Raji (cell line): ENCODE measurements at regions not wholly inside any gene's neighbourhood (a gene's known extent, or its start where the extent isn't known, plus 50 kb on each side); places are given as distances from the start of the nearest gene placed in this dataset.

Source experiments
- POLR2A ChIP-seq: IDR thresholded peaks from 2 replicates; pipeline ENCODE4 v1.6.1; 2011; ENCODE audit warnings: low read depth, low read length, control low read depth; ENCODE audit not compliant: insufficient read depth

DNA sequence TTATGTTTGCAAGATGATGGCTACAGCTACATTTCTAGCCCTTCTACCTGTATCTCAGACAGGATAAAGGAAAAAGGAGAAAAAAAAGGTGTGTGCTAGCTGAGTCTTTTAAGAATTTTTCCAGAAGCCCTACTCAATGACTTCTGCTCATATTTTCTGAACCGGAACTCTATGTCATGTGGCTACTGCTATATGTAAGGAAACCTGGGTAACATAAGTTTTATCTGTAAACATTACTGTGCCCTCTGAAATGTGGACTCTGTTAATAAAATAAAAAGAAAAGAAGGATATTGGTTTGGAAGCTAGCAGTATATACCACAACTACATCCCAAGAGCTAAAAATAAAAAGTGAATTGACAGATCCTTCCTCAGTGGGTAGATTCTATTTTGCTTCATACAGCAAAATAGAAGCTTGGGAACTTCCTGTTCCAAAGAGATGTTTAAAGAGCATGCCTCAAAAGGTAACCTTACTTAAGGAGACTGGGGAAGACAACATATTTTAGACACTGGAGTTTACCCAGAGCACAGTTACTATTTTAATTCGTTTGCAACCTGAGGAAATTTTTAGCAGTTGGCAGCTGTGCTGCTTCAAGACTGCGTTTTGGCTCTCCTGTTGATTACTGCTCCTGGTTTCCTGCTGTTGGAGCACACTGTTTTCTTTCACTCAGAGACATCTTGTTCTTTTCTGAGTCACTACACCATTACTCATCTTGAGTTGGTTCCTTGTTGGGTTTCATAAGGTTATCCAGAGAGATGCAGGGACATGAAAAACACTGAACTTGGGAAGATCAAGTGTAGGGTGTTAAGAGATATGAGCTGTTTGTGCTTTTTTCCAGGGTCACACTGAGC, 280.7 kb downstream of the NFKBIZ start:
- no peak for TF ChIP-seq POLR2A

GRCh38 chr3:102132370-102132769, 283.1 kb downstream of the NFKBIZ start:
- TF ChIP-seq POLR2A: no peak

DNA sequence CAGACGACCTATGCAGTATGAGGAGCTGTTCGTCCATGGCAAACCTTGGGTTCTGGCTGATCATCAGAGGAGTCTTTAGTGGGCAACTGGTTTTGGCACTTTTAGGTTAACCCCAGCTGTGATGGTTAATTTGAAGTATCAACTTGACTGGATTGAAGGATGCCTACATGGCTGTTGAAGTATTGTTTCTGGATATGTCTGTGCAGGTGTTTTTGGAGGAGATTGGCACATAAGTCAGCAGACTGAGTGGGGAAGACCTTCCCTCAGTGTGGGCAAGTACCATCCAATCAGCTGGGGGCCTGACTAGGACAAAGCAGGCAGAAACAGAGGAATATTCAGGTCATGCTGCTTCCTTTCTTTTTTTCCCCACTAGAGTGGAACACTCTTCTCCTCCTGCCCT, 284.1 kb downstream of the NFKBIZ start:
- TF ChIP-seq POLR2A: no peak

- TF ChIP-seq POLR2A: no peak
Measured at GRCh38 chr3:102135316-102135715, 286.0 kb downstream of the NFKBIZ start.

DNA sequence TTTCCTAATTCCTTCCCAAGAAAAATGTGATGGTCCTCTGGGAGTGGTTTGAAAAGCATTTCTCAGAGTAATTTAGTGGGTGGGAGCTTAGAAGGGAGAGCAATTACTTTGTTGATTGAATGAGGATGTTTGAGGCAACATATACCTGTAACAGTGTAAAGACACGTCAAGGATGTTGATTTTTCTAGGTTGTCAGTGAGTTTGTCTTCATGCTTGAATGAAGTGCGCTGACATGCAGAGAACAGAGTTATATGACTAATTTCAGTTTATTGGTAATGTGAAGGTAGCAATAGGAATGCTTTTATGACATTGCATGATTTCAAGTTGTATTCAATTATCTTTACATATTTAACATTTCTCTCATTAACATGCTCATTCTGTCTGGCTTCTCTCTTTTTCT, 286.9 kb downstream of the NFKBIZ start:
- no peak for TF ChIP-seq POLR2A

GRCh38 chr3:102140116-102140515, 290.8 kb downstream of the NFKBIZ start:
- TF ChIP-seq POLR2A: no peak

GRCh38 chr3:102141096-102141927, 292.0 kb downstream of the NFKBIZ start:
- no peak for TF ChIP-seq POLR2A

GRCh38 chr3:102141928-102142239, 292.6 kb downstream of the NFKBIZ start:
- no peak for TF ChIP-seq POLR2A

- no peak for TF ChIP-seq POLR2A
Measured at GRCh38 chr3:102142379-102143060, 292.3 kb upstream of the ZPLD1 start.

DNA sequence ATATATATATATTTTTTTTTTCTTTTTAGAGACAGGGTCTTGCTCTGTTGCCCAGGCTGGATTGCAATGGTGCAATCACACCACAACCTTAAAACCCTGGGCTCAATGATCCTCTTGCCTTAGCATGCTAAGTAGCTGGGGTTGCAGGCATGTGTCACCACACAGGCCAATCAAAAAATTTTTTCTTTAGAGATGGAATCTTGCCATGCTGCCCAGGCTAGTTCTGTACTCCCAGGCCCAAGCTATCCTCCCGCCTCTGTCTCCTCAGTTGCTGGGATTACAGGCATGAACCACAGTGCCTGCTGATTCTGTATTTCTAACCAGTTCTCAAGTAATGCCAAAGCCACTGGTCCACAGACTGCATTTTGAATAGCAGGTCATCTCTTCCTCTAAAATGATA, 291.3 kb upstream of the ZPLD1 start:
- TF ChIP-seq POLR2A: no peak

- TF ChIP-seq POLR2A: no peak
Measured at GRCh38 chr3:102144063-102144462, 290.8 kb upstream of the ZPLD1 start.

- no peak for TF ChIP-seq POLR2A
Measured at GRCh38 chr3:102148598-102149337, 286.0 kb upstream of the ZPLD1 start.

- TF ChIP-seq POLR2A: no peak
Measured at GRCh38 chr3:102151935-102152334, 282.9 kb upstream of the ZPLD1 start.

- no peak for TF ChIP-seq POLR2A
Measured at GRCh38 chr3:102156426-102156825, 278.4 kb upstream of the ZPLD1 start.

- no peak for TF ChIP-seq POLR2A
Measured at GRCh38 chr3:102158080-102158740, 276.6 kb upstream of the ZPLD1 start.

DNA sequence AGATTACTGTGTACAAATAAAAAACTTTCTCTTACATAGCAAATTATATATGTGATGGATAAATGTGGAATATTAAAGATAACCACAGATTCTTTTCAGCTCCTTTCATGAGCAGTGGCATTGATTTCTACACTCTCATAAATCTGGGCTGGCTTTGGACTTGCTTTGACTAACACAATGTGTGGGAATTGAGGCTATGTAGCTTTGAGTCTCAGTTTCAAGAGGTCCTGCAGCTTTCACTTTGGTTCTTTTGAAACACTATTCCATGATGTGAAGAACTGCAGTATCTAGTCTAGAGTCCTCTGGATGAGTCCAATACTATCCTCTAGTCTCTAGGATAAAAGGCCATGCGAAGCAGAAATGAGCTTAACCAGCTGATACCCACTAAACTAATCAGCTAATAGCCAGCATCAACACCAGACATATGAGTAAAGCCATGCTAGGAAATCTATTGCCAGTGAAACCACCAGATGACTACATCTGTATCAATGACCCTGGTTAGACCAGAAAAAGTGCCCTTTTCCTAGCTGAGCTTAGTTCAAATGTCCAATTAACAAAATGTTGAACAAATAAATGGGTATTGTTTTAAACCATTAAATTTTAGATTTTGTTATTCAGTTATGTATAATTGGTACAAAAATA, 274.9 kb upstream of the ZPLD1 start:
- no peak for TF ChIP-seq POLR2A
